Activated CD4-positive, alpha-beta T cell treated with anti-CD3 and anti-CD28 coated beads, Interleukin-2, amount 10 ng/mL, durations not matched to agents 24 days and 14 days (primary cell): ENCODE measurements at regions not wholly inside any gene's neighbourhood (a gene's known extent, or its start where the extent isn't known, plus 50 kb on each side); places are given as distances from the start of the nearest gene placed in this dataset.

ENCODE experiments used
- DNase-seq: peaks from one replicate; pipeline ENCODE4 v3.0.0; 2022
- H3K27ac Mint-ChIP-seq: one replicate; pipeline ENCODE4 v1.8.0; 2022; ENCODE audit warnings: mild to moderate bottlenecking, mixed read lengths
- H3K27me3 Mint-ChIP-seq: one replicate; pipeline ENCODE4 v1.8.0; 2022; ENCODE audit warnings: mixed read lengths
- H3K36me3 Mint-ChIP-seq: one replicate; pipeline ENCODE4 v1.8.0; 2022; ENCODE audit warnings: low read depth, mild to moderate bottlenecking, mixed read lengths
- H3K4me1 Mint-ChIP-seq: one replicate; pipeline ENCODE4 v1.8.0; 2021; ENCODE audit warnings: mixed read lengths
- H3K4me3 Mint-ChIP-seq: one replicate; pipeline ENCODE4 v1.8.0; 2022; ENCODE audit warnings: mild to moderate bottlenecking, moderate library complexity, mixed read lengths
- H3K9me3 Mint-ChIP-seq: one replicate; pipeline ENCODE4 v1.8.0; 2021; ENCODE audit warnings: mixed read lengths
- intact Hi-C: fragments of 100-400 bp; cut with micrococcal nuclease; formaldehyde crosslinking; loops from one replicate; pipeline ENCODE4 v1.15.1; 2023

GRCh38 chr4:108301545-108302251, 133.0 kb upstream of the LEF1 start:
- Mint-ChIP-seq H3K36me3 (no peaks in the 10 kb centered on the region), H3K4me3 (no peak overlapping the region), H3K27ac (no peak overlapping the region), H3K4me1 (peaks cover 10% of the 10 kb centered on the region), H3K9me3 (peaks cover 3% of the 10 kb centered on the region), H3K27me3 (peaks cover 2% of the 10 kb centered on the region)
- intact Hi-C loops = no loop called here
- no peak for DNase-seq

- intact Hi-C loops = no loop called here
- Mint-ChIP-seq H3K27ac (no peak overlapping the region), H3K9me3 (peaks cover 9% of the 10 kb centered on the region)
Measured at GRCh38 chr4:108297605-108298004, 128.9 kb upstream of the LEF1 start.

GRCh38 chr4:108292229-108292628, 123.5 kb upstream of the LEF1 start:
- no peak for DNase-seq
- H3K4me1 Mint-ChIP-seq = peaks cover 4% of the 10 kb centered on the region
- no peak overlapping the region for H3K27ac Mint-ChIP-seq

More at GRCh38 chr4:108297605-108298004, 128.9 kb upstream of the LEF1 start:
- Mint-ChIP-seq H3K4me1 (peaks cover 10% of the 10 kb centered on the region), H3K4me3 (no peak overlapping the region), H3K36me3 (no peaks in the 10 kb centered on the region), H3K27me3 (peaks cover 6% of the 10 kb centered on the region)
- no peak for DNase-seq

GRCh38 chr4:108291137-108291536, 122.4 kb upstream of the LEF1 start:
- H3K4me3 Mint-ChIP-seq = no peak overlapping the region
- intact Hi-C loops = no loop called here
- peaks cover 2% of the 10 kb centered on the region for H3K36me3 Mint-ChIP-seq
- H3K27me3 Mint-ChIP-seq = peaks cover 5% of the 10 kb centered on the region
- no peak overlapping the region for H3K27ac Mint-ChIP-seq
- H3K9me3 Mint-ChIP-seq = peaks cover 9% of the 10 kb centered on the region
- DNase-seq = no peak
- H3K4me1 Mint-ChIP-seq = peaks cover 3% of the 10 kb centered on the region

More at GRCh38 chr4:108292229-108292628, 123.5 kb upstream of the LEF1 start:
- Mint-ChIP-seq H3K9me3 (peaks cover 10% of the 10 kb centered on the region), H3K36me3 (peaks cover 2% of the 10 kb centered on the region), H3K4me3 (no peak overlapping the region), H3K27me3 (peaks cover 6% of the 10 kb centered on the region)
- intact Hi-C loops = no loop called here

- H3K4me3 Mint-ChIP-seq = no peak overlapping the region
- H3K27ac Mint-ChIP-seq = no peak overlapping the region
- DNase-seq = no peak
- intact Hi-C loops = no loop called here
- peaks cover 2% of the 10 kb centered on the region for H3K36me3 Mint-ChIP-seq
- H3K9me3 Mint-ChIP-seq = peaks cover 4% of the 10 kb centered on the region
- H3K27me3 Mint-ChIP-seq = peaks cover 2% of the 10 kb centered on the region
- H3K4me1 Mint-ChIP-seq = no peaks in the 10 kb centered on the region
Measured at GRCh38 chr4:108287834-108288413, 119.2 kb upstream of the LEF1 start.

GRCh38 chr4:108280072-108280471, 111.3 kb upstream of the LEF1 start:
- H3K9me3 Mint-ChIP-seq = peaks cover 19% of the 10 kb centered on the region
- no peaks in the 10 kb centered on the region for H3K27me3 Mint-ChIP-seq
- H3K4me3 Mint-ChIP-seq = no peak overlapping the region
- no peaks in the 10 kb centered on the region for H3K4me1 Mint-ChIP-seq
- intact Hi-C loops = no loop called here
- DNase-seq = no peak
- H3K36me3 Mint-ChIP-seq = peaks cover 2% of the 10 kb centered on the region
- H3K27ac Mint-ChIP-seq = no peak overlapping the region

- Mint-ChIP-seq H3K27me3 (no peaks in the 10 kb centered on the region), H3K9me3 (peaks cover 19% of the 10 kb centered on the region), H3K36me3 (peaks cover 2% of the 10 kb centered on the region), H3K27ac (no peak overlapping the region), H3K4me1 (peaks cover 2% of the 10 kb centered on the region), H3K4me3 (no peak overlapping the region)
- no peak for DNase-seq
- intact Hi-C loops = no loop called here
Measured at GRCh38 chr4:108276690-108277089, 108.0 kb upstream of the LEF1 start.

- no peak overlapping the region for H3K4me3 Mint-ChIP-seq
- no peak for DNase-seq
- no peaks in the 10 kb centered on the region for H3K27me3 Mint-ChIP-seq
- H3K9me3 Mint-ChIP-seq = peaks cover 13% of the 10 kb centered on the region
- no peaks in the 10 kb centered on the region for H3K36me3 Mint-ChIP-seq
- H3K4me1 Mint-ChIP-seq = peaks cover 8% of the 10 kb centered on the region
- H3K27ac Mint-ChIP-seq = no peak overlapping the region
- intact Hi-C loops = no loop called here
Measured at GRCh38 chr4:108272986-108273385, 104.3 kb upstream of the LEF1 start.

GRCh38 chr4:108272561-108272960, 103.8 kb upstream of the LEF1 start:
- intact Hi-C loops = no loop called here
- Mint-ChIP-seq H3K4me1 (peaks cover 8% of the 10 kb centered on the region), H3K27ac (no peak overlapping the region), H3K9me3 (peaks cover 9% of the 10 kb centered on the region), H3K4me3 (no peak overlapping the region), H3K27me3 (no peaks in the 10 kb centered on the region), H3K36me3 (no peaks in the 10 kb centered on the region)
- no peak for DNase-seq

GRCh38 chr4:108272046-108272445, 103.3 kb upstream of the LEF1 start:
- H3K9me3 Mint-ChIP-seq = peaks cover 8% of the 10 kb centered on the region
- no peak overlapping the region for H3K27ac Mint-ChIP-seq
- H3K27me3 Mint-ChIP-seq = no peaks in the 10 kb centered on the region
- no peaks in the 10 kb centered on the region for H3K36me3 Mint-ChIP-seq
- DNase-seq = no peak
- intact Hi-C loops = no loop called here
- peaks cover 8% of the 10 kb centered on the region for H3K4me1 Mint-ChIP-seq
- H3K4me3 Mint-ChIP-seq = no peak overlapping the region

- Mint-ChIP-seq H3K9me3 (no peaks in the 10 kb centered on the region), H3K27ac (no peak overlapping the region), H3K36me3 (no peaks in the 10 kb centered on the region), H3K27me3 (no peaks in the 10 kb centered on the region), H3K4me1 (peaks cover 8% of the 10 kb centered on the region), H3K4me3 (no peak overlapping the region)
- DNase-seq = peak; percentile 59
- intact Hi-C loops = no loop called here
Measured at GRCh38 chr4:108270466-108271450, 102.0 kb upstream of the LEF1 start.

- no peak overlapping the region for H3K27ac Mint-ChIP-seq
- peaks cover 5% of the 10 kb centered on the region for H3K27me3 Mint-ChIP-seq
- no peak overlapping the region for H3K4me3 Mint-ChIP-seq
Measured at GRCh38 chr4:108264693-108265092, 96.0 kb upstream of the LEF1 start.

GRCh38 chr4:108263057-108263456, 94.3 kb upstream of the LEF1 start:
- no peak overlapping the region for H3K4me3 Mint-ChIP-seq
- peaks cover 5% of the 10 kb centered on the region for H3K27me3 Mint-ChIP-seq
- no peak overlapping the region for H3K27ac Mint-ChIP-seq
- no peaks in the 10 kb centered on the region for H3K4me1 Mint-ChIP-seq
- H3K9me3 Mint-ChIP-seq = peaks cover 11% of the 10 kb centered on the region
- no peak for DNase-seq
- intact Hi-C loops = no loop called here
- no peaks in the 10 kb centered on the region for H3K36me3 Mint-ChIP-seq

More at GRCh38 chr4:108264693-108265092, 96.0 kb upstream of the LEF1 start:
- Mint-ChIP-seq H3K9me3 (peaks cover 8% of the 10 kb centered on the region), H3K36me3 (no peaks in the 10 kb centered on the region), H3K4me1 (no peaks in the 10 kb centered on the region)
- intact Hi-C loops = no loop called here
- no peak for DNase-seq

- Mint-ChIP-seq H3K27ac (no peak overlapping the region), H3K36me3 (no peaks in the 10 kb centered on the region), H3K4me1 (no peaks in the 10 kb centered on the region), H3K4me3 (no peak overlapping the region), H3K27me3 (peaks cover 5% of the 10 kb centered on the region), H3K9me3 (peaks cover 11% of the 10 kb centered on the region)
- intact Hi-C loops = no loop called here
- DNase-seq = no peak
Measured at GRCh38 chr4:108261026-108261425, 92.3 kb upstream of the LEF1 start.
